A549 (cell line): ENCODE measurements at regions not wholly inside any gene's neighbourhood (a gene's known extent, or its start where the extent isn't known, plus 50 kb on each side); places are given as distances from the start of the nearest gene placed in this dataset.

Source experiments
- POLR2A ChIP-seq: IDR thresholded peaks from 2 replicates; pipeline ENCODE4 v1.6.1; 2012; ENCODE audit warnings: mild to moderate bottlenecking, low read length
- TP53 ChIP-seq: fragments of 250-450 bp; sonication (Bioruptor Pico); IDR thresholded peaks from 2 replicates; pipeline ENCODE4 v1.5.0; 2021; ENCODE audit warnings: mild to moderate bottlenecking, moderate library complexity
- ZFP36 ChIP-seq: fragments of 450-650 bp; IDR thresholded peaks from 2 replicates; pipeline ENCODE4 v1.6.1; 2014; ENCODE audit warnings: borderline replicate concordance; ENCODE audit not compliant: partially characterized antibody

DNA sequence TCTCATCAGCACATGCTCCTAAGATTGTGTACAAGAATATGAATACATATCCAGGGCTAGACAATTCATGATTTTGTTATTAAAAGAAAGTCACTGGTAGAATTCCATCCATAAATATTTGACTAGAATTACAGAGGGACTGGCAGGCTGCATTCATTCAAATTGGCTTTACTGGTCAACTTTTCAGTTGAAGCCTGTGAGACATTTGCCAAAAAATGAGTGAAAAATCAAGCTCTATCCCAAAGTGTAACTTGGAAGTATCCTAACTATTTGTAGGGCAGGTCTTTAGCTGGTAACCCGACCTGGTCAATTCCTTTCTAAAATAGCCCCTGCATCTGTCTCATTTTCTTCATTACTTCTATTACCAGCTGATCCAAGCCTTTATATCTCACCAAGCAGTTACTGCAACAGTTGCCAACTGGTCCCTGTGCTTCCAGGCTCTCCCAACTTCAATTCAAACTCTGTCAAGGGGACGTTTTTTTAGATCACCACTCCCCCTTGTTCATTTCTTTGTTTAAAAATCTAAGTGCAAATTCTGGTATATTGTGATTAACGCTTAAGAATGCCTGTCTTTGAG is 173.1 kb upstream of the TBL1XR1 start:
- TF ChIP-seq ZFP36 (no peak), TP53 (CRISPR knock-in tag) (no peak), POLR2A (no peak)
